Coronary artery (tissue), 2 donors: ENCODE measurements at regions not wholly inside any gene's neighbourhood (a gene's known extent, or its start where the extent isn't known, plus 50 kb on each side); places are given as distances from the start of the nearest gene placed in this dataset.

Experiments
- DNase-seq: peaks from one replicate; pipeline ENCODE4 v3.0.0-alpha.2; 2017; ENCODE audit warnings: low spot score
- H3K27ac ChIP-seq, 2 donors: fragments of 200-600 bp; sonication (generic); one replicate each; pipeline ENCODE4 v1.5.1; 2016 to 2019
- H3K4me3 ChIP-seq: fragments of 200-600 bp; sonication (generic); 2 replicates; pipeline ENCODE4 v1.5.1; 2016; ENCODE audit warnings: mild to moderate bottlenecking, moderate library complexity
- CTCF ChIP-seq: fragments of 200-600 bp; sonication (generic); IDR thresholded peaks from one replicate; pipeline ENCODE4 v1.5.1; 2019; ENCODE audit warnings: antibody characterized with exemption

DNA sequence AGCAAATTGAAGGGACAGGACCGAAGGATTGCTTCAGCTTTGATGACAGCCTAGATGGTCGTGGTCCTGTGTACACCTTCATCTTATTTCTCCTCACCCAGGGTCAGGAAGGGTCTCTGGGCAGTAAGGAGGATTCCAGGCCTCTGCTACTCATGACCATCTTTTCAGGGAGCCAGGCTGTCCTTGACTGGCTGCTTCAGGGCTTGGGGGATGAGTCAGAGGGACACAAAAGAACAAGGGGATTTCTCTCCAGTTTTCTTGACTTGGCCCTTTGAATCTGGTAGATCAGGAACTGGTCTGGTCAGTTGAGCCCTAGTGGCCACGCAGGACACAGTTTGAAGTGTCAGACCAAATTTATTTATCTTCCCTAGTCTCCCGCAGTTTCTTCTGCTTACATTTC, 402.1 kb upstream of the CHD6 start:
- TF ChIP-seq CTCF, result no peak
- H3K27ac ChIP-seq, result no peak overlapping the region
- H3K4me3 ChIP-seq, result no peak overlapping the region
- DNase-seq, result no peak

DNA sequence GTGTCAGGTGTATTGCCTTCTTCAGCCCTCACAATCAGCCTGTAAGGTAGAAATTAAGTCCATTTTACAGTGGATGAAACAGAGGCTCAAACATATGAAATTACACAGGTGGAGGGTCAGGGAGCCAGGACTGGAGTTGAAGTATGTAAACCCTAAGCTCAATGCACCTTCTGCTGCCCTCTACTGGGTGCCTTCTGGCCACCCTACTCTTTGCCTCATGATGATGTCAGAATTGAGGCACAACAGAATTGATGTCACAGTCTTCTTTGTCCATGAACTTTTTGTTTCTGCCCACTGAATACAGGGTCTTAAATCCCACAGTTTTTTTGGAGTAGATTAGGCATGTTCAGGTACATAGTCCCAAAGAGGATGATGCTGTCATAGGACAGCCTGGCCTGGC, 400.8 kb upstream of the CHD6 start:
- H3K4me3 ChIP-seq, result no peak overlapping the region
- no peak for DNase-seq
- no peak for TF ChIP-seq CTCF
- H3K27ac ChIP-seq, result no peak overlapping the region

- Histone ChIP-seq H3K4me3 (no peak overlapping the region), H3K27ac (no peak overlapping the region)
- no peak for TF ChIP-seq CTCF
- DNase-seq, result no peak
These were observed 391.9 kb upstream of the CHD6 start for GRCh38 chr20:42010090-42010489.

DNA sequence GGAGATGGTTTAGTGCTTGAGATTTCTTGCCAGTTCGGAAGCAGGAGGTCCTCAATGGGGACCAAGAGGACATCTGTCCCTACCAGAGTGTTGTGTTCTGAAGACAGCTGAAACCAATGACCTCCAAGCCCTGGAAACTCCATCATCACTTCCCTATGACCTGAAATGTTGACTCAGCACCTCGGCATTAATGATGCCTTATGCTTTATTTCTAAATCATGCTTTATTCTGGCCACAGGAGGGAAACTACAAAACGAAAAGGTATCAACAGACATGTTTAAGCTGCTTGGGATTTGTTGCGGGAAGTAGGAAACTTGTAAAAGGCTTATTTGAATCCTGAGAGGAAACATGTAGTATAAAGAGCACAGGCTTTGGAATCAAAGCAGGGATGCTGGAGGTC, 389.1 kb upstream of the CHD6 start:
- no peak for DNase-seq
- no peak overlapping the region for H3K27ac ChIP-seq
- H3K4me3 ChIP-seq, result no peak overlapping the region
- no peak for TF ChIP-seq CTCF

- no peak for DNase-seq
- TF ChIP-seq CTCF, result no peak
- Histone ChIP-seq H3K27ac (no peak overlapping the region), H3K4me3 (no peak overlapping the region)
These were observed 387.0 kb upstream of the CHD6 start for GRCh38 chr20:42005211-42005610.

DNA sequence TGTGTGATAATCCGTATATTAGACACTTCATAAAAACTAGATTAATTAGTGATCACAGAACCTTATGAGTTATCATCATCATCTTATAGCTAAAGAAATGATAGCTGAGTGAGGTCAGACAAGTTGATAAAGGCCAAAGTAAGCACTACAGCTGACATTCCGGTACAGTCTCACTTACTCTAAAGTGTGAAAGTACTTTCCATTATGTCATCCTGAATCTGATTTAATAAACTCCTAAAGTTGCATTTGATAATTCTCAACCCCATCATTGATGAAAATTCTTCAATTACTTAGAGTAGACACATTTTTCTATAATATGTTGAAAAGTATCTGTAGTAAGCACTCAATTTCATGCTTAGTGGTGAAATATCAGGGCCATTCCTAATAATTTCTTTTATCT, 385.2 kb upstream of the CHD6 start:
- no peak for DNase-seq
- no peak for TF ChIP-seq CTCF

DNA sequence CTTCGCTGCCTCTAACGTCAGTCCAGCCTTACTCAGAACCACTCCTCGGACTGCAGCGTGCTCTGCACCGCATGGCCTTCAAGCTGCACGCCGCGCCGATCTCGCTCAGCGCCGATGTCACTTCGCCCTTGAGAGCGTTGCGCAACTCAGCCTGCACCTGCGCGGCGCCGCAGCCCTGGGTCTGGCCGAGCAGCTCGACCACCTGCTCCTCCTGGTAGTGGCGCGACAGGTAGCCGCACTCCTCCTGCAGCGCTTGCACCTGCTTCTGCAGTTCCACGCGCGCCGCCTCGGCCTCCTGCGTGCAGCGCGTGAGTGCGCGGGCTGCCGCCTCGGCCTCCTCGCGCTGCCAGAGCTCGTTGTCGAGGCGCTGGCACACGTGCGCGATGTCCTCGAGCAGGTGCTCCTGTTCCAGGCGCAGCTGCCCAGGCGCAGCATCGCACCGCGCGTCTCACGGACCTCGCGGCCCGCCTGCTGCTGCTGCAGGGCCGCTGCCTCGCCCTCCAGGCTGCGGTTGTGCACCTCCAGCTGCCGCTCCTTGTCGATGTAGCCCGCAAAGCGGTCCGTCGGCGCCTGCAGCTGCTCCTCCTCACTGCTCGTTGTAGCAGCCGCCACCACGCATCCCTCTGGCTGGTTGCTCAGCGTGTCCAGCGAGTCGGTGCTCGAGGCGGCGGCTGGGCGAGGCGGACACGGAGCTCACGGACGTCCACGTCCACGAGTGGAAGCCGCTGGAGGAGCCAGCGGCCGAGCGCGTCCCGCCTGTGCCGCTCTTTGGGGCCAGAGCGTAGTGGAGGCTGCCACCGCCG, 380.6 kb upstream of the CHD6 start:
- H3K4me3 ChIP-seq, result no peak overlapping the region
- DNase-seq, result no peak
- no peak for TF ChIP-seq CTCF
- no peak overlapping the region for H3K27ac ChIP-seq

More for the DNA sequence above, 385.2 kb upstream of the CHD6 start:
- H3K27ac ChIP-seq, result no peak overlapping the region
- no peak overlapping the region for H3K4me3 ChIP-seq
